GM12878 (cell line): ENCODE measurements at regions not wholly inside any gene's neighbourhood (a gene's known extent, or its start where the extent isn't known, plus 50 kb on each side); places are given as distances from the start of the nearest gene placed in this dataset.

Experiments used
- JUND ChIP-seq: IDR thresholded peaks from 2 replicates; pipeline ENCODE4 v1.6.1; 2012; ENCODE audit warnings: low read depth, mild to moderate bottlenecking, low read length, improper control_type of control experiment, moderate library complexity
- TF ChIP-seq, protein P1 (sequence below): fragments of 450-650 bp; IDR thresholded peaks from 2 replicates; pipeline ENCODE4 v1.6.1; 2017; ENCODE audit warnings: mild to moderate bottlenecking

- TF ChIP-seq JUND: no peak
- TF ChIP-seq, protein P1, sequence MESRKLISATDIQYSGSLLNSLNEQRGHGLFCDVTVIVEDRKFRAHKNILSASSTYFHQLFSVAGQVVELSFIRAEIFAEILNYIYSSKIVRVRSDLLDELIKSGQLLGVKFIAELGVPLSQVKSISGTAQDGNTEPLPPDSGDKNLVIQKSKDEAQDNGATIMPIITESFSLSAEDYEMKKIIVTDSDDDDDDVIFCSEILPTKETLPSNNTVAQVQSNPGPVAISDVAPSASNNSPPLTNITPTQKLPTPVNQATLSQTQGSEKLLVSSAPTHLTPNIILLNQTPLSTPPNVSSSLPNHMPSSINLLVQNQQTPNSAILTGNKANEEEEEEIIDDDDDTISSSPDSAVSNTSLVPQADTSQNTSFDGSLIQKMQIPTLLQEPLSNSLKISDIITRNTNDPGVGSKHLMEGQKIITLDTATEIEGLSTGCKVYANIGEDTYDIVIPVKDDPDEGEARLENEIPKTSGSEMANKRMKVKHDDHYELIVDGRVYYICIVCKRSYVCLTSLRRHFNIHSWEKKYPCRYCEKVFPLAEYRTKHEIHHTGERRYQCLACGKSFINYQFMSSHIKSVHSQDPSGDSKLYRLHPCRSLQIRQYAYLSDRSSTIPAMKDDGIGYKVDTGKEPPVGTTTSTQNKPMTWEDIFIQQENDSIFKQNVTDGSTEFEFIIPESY: no peak
These were observed 298.7 kb downstream of the ZEB1 start for GRCh38 chr10:31617757-31618156.
